RWPE2 (cell line): ENCODE measurements at regions not wholly inside any gene's neighbourhood (a gene's known extent, or its start where the extent isn't known, plus 50 kb on each side); places are given as distances from the start of the nearest gene placed in this dataset.

ENCODE experiments used
- ATAC-seq: fragments of 200-7000 bp; cut with Tn5 transposase; 3 replicates; pipeline ENCODE4 v1.9.1; 2021; ENCODE audit warnings: low read depth
- DNase-seq: peaks from one replicate; pipeline ENCODE4 v3.0.0-alpha.2; 2020; ENCODE audit warnings: low spot score
- H3K27ac ChIP-seq: fragments of 450-650 bp; 2 replicates; pipeline ENCODE4 v1.5.1; 2017; ENCODE audit warnings: mild to moderate bottlenecking; ENCODE audit not compliant: poor library complexity, severe bottlenecking
- H3K27me3 ChIP-seq: fragments of 250-450 bp; sonication (Bioruptor Pico); 2 replicates; pipeline ENCODE4 v1.5.1; 2021; ENCODE audit warnings: mild to moderate bottlenecking, moderate library complexity; ENCODE audit not compliant: insufficient read depth, poor library complexity, severe bottlenecking
- H3K36me3 ChIP-seq: fragments of 250-450 bp; sonication (Bioruptor Pico); 2 replicates; pipeline ENCODE4 v1.5.1; 2020; ENCODE audit warnings: low read depth, mild to moderate bottlenecking, moderate library complexity
- H3K4me1 ChIP-seq: fragments of 250-450 bp; sonication (Bioruptor Pico); 2 replicates; pipeline ENCODE4 v1.5.1; 2021; ENCODE audit warnings: mild to moderate bottlenecking, moderate library complexity; ENCODE audit not compliant: insufficient read depth, poor library complexity, severe bottlenecking
- H3K4me3 ChIP-seq: fragments of 250-450 bp; sonication (Bioruptor Pico); 2 replicates; pipeline ENCODE4 v1.5.1; 2021; ENCODE audit warnings: mild to moderate bottlenecking, moderate library complexity; ENCODE audit not compliant: severe bottlenecking
- H3K9me3 ChIP-seq: fragments of 250-450 bp; sonication (Bioruptor Pico); 2 replicates; pipeline ENCODE4 v1.5.1; 2021; ENCODE audit warnings: mild to moderate bottlenecking, moderate library complexity; ENCODE audit not compliant: severe bottlenecking
- CTCF ChIP-seq: fragments of 450-650 bp; IDR thresholded peaks from one replicate; pipeline ENCODE4 v1.5.1; 2017; ENCODE audit warnings: mild to moderate bottlenecking, moderate library complexity; ENCODE audit not compliant: poor library complexity, severe bottlenecking

GRCh38 chr3:102161384-102162006 is 273.3 kb upstream of the ZPLD1 start:
- Histone ChIP-seq H3K4me1 (peaks cover 45% of the 10 kb centered on the region), H3K4me3 (no peak overlapping the region), H3K9me3 (no peaks in the 10 kb centered on the region), H3K27ac (no peak overlapping the region), H3K36me3 (no peaks in the 10 kb centered on the region), H3K27me3 (no peaks in the 10 kb centered on the region)
- DNase-seq: no peak
- no peak for TF ChIP-seq CTCF
- no peak for ATAC-seq

- H3K27ac ChIP-seq: peak overlapping the region; percentile 38
- H3K4me1 ChIP-seq: peaks cover 38% of the 10 kb centered on the region
- H3K27me3 ChIP-seq: no peaks in the 10 kb centered on the region
- ATAC-seq: no peak
- no peaks in the 10 kb centered on the region for H3K9me3 ChIP-seq
- no peaks in the 10 kb centered on the region for H3K36me3 ChIP-seq
- H3K4me3 ChIP-seq: no peak overlapping the region
- TF ChIP-seq CTCF: no peak
- no peak for DNase-seq
Observed at GRCh38 chr3:102162251-102162650, 272.6 kb upstream of the ZPLD1 start.

GRCh38 chr3:102163039-102163817 is 271.6 kb upstream of the ZPLD1 start:
- ATAC-seq (peak; percentile 81), DNase-seq (no peak)
- H3K27ac ChIP-seq: peak overlapping the region; percentile 38
- TF ChIP-seq CTCF: no peak
- no peaks in the 10 kb centered on the region for H3K9me3 ChIP-seq
- H3K27me3 ChIP-seq: no peaks in the 10 kb centered on the region
- H3K4me3 ChIP-seq: no peak overlapping the region
- H3K4me1 ChIP-seq: peaks cover 28% of the 10 kb centered on the region
- no peaks in the 10 kb centered on the region for H3K36me3 ChIP-seq

- H3K4me3 ChIP-seq: no peak overlapping the region
- peaks cover 24% of the 10 kb centered on the region for H3K4me1 ChIP-seq
- H3K36me3 ChIP-seq: no peaks in the 10 kb centered on the region
- H3K27me3 ChIP-seq: no peaks in the 10 kb centered on the region
- no peaks in the 10 kb centered on the region for H3K9me3 ChIP-seq
- DNase-seq: no peak
- TF ChIP-seq CTCF: no peak
- H3K27ac ChIP-seq: peak overlapping the region; percentile 38
- peak; percentile 31; the same call in 2 of the 3 replicates for ATAC-seq
Observed at GRCh38 chr3:102163818-102164154, 271.0 kb upstream of the ZPLD1 start.

GRCh38 chr3:102165367-102165766 is 269.4 kb upstream of the ZPLD1 start:
- peaks cover 20% of the 10 kb centered on the region for H3K4me1 ChIP-seq
- ATAC-seq: no peak
- H3K4me3 ChIP-seq: no peak overlapping the region
- H3K36me3 ChIP-seq: no peaks in the 10 kb centered on the region
- no peak for DNase-seq
- H3K27me3 ChIP-seq: no peaks in the 10 kb centered on the region
- TF ChIP-seq CTCF: no peak
- no peak overlapping the region for H3K27ac ChIP-seq
- no peaks in the 10 kb centered on the region for H3K9me3 ChIP-seq
